SJCRH30 (cell line): ENCODE measurements at regions not wholly inside any gene's neighbourhood (a gene's known extent, or its start where the extent isn't known, plus 50 kb on each side); places are given as distances from the start of the nearest gene placed in this dataset.
"Not testable (repeated sequence)": the region's sequence is repeated elsewhere in the genome, so short reads cannot be mapped to it uniquely, and the experiment has no call there.

Experiments
- DNase-seq, 2 experiments: peaks; one replicate each; pipeline ENCODE4 v3.0.0-alpha.2; 2015 to 2020
- H3K27ac ChIP-seq: fragments of 250-450 bp; sonication (Bioruptor Pico); 2 replicates; pipeline ENCODE4 v1.5.1; 2020; ENCODE audit warnings: mild to moderate bottlenecking, moderate library complexity
- H3K27me3 ChIP-seq: fragments of 250-450 bp; sonication (Bioruptor Pico); 2 replicates; pipeline ENCODE4 v1.5.1; 2020; ENCODE audit warnings: mild to moderate bottlenecking, moderate library complexity
- H3K36me3 ChIP-seq: fragments of 250-450 bp; sonication (Bioruptor Pico); 2 replicates; pipeline ENCODE4 v1.5.1; 2020; ENCODE audit warnings: mild to moderate bottlenecking, moderate library complexity
- H3K4me1 ChIP-seq: fragments of 250-450 bp; sonication (Bioruptor Pico); 2 replicates; pipeline ENCODE4 v1.5.1; 2020; ENCODE audit warnings: mild to moderate bottlenecking, moderate library complexity
- H3K4me3 ChIP-seq: fragments of 250-450 bp; sonication (Bioruptor Pico); 2 replicates; pipeline ENCODE4 v1.5.1; 2020; ENCODE audit warnings: mild to moderate bottlenecking, moderate library complexity
- H3K9me3 ChIP-seq: fragments of 250-450 bp; sonication (Bioruptor Pico); replicated peaks from 2 replicates; pipeline ENCODE4 v1.5.1; 2020; ENCODE audit warnings: mild to moderate bottlenecking, moderate library complexity

DNA sequence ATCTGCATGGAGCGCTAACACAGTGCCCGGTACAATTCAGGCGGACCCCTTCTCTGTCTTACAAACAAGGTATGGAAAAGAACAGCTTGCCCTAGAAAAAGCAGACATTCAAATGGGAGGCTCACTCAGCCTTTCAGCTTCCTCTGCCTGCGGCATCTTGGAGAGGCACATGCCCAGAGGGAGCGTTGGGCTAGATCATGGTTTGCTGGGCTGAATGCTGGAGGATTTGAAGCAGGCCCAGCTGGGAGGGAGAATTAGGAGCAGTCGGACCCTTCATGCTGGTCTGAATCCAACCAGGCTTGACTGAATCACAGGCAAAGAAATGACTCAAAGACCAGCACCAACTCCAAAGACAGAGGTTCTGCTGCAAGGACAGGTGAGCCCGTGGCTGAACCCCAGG is 286.7 kb upstream of the FRG1 start:
- not testable (repeated sequence) for DNase-seq, H3K9me3 ChIP-seq

DNA sequence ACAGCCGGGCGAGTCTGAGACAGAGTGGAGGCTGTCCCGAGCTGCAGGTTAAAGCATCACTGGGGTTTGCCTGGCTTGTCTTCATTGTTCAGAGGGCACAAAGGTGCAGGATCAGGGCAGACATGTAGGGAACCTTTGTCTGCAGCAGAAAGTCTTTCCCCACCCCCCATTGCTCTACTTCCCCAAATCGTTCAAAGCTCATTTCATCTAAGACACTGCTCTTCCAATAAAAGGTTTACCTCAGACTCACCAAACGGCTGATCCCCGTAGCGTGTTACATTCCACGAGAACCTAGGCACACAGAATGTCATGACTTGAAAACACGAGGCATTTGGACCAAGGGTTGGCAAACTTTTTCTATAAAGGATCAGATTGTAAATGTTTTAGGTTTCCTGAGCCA is 286.3 kb upstream of the FRG1 start:
- H3K27me3 ChIP-seq, H3K27ac ChIP-seq, DNase-seq, H3K36me3 ChIP-seq, H3K9me3 ChIP-seq, H3K4me3 ChIP-seq, H3K4me1 ChIP-seq: not testable (repeated sequence)

More for the DNA sequence above, 286.7 kb upstream of the FRG1 start:
- H3K36me3 ChIP-seq, H3K27ac ChIP-seq, H3K4me1 ChIP-seq, H3K27me3 ChIP-seq, H3K4me3 ChIP-seq: not testable (repeated sequence)

DNA sequence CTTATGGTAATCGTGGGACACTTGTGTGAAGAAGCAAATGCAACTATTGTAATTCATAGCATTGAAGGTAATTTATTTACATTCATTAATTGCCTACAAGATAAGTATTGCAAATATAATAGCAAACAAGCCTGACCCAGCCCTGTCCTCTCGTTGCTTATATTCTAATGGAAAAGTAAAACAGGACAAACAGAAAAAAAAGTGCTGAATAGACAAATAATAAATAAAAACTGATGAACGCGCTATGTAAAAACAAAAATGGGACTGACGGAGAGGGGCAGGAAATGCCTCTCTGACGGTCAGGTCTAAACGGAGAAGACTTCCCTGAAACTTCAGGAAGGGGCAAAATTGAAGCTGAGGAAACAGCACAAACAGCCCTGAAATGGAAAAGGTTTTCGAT is 284.9 kb upstream of the FRG1 start:
- not testable (repeated sequence) for H3K36me3 ChIP-seq, H3K27me3 ChIP-seq, H3K4me1 ChIP-seq, H3K27ac ChIP-seq, H3K9me3 ChIP-seq, DNase-seq, H3K4me3 ChIP-seq

DNA sequence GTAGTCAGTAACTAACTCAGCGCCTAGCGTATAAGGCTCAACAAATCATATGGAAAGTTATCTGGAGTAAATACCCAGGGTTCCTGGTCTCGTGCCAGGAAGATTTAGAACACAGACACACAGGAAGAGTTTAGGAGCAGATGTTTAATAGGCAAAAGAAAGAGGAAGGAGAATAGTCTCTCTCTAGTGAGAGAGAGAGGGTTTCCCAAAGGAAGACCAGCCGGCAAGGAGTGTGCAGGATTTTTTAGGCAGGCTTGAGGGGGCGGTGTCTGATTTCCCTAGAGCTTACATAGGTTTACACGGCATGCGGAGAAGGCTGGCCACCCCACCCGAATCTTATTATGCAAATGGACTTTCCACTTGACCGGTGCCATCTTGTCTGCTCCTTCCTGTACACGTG is 284.0 kb upstream of the FRG1 start:
- H3K27ac ChIP-seq, result no peak overlapping the region
- no peaks in the 10 kb centered on the region for H3K9me3 ChIP-seq
- H3K4me3 ChIP-seq, result no peak overlapping the region
- DNase-seq, result peak; percentile 16 to 20
- H3K36me3 ChIP-seq, result no peaks in the 10 kb centered on the region
- no peaks in the 10 kb centered on the region for H3K4me1 ChIP-seq
- H3K27me3 ChIP-seq, result no peaks in the 10 kb centered on the region

GRCh38 chr4:189658259-189658658 is 282.4 kb upstream of the FRG1 start:
- not testable (repeated sequence) for H3K4me3 ChIP-seq, DNase-seq, H3K4me1 ChIP-seq, H3K9me3 ChIP-seq, H3K36me3 ChIP-seq, H3K27ac ChIP-seq, H3K27me3 ChIP-seq

- H3K9me3 ChIP-seq, H3K27me3 ChIP-seq, DNase-seq, H3K36me3 ChIP-seq, H3K4me3 ChIP-seq, H3K27ac ChIP-seq, H3K4me1 ChIP-seq: not testable (repeated sequence)
These were observed 281.8 kb upstream of the FRG1 start for GRCh38 chr4:189658831-189659230.

DNA sequence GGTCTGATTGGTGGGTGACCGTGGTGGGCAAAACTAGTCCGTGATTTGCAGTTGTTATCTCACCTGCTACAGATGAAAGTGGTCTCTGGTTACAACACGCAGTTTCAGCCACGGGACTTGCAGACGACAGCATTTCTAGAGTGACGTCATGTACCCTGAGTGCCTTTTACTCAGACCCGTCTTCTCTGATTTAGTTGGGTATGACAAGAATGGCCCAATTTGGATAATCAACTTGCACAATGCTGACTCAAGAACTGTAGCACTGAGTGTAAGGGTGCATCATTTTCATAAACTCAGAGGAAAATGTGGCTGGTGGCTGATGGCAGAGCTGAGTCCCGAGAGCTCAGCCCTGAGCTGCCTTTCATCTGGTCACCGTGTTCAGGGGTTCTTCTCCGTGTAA is 281.4 kb upstream of the FRG1 start:
- no peaks in the 10 kb centered on the region for H3K36me3 ChIP-seq
- H3K27me3 ChIP-seq, result no peaks in the 10 kb centered on the region
- H3K9me3 ChIP-seq, result no peaks in the 10 kb centered on the region
- no peak for DNase-seq
- H3K27ac ChIP-seq, result no peak overlapping the region
- H3K4me3 ChIP-seq, result no peak overlapping the region
- H3K4me1 ChIP-seq, result no peaks in the 10 kb centered on the region

GRCh38 chr4:189660722-189661360 is 279.8 kb upstream of the FRG1 start:
- DNase-seq, result no peak
- Histone ChIP-seq H3K4me1 (no peaks in the 10 kb centered on the region), H3K9me3 (no peaks in the 10 kb centered on the region), H3K27me3 (no peaks in the 10 kb centered on the region), H3K27ac (no peak overlapping the region), H3K36me3 (no peaks in the 10 kb centered on the region), H3K4me3 (no peak overlapping the region)

DNA sequence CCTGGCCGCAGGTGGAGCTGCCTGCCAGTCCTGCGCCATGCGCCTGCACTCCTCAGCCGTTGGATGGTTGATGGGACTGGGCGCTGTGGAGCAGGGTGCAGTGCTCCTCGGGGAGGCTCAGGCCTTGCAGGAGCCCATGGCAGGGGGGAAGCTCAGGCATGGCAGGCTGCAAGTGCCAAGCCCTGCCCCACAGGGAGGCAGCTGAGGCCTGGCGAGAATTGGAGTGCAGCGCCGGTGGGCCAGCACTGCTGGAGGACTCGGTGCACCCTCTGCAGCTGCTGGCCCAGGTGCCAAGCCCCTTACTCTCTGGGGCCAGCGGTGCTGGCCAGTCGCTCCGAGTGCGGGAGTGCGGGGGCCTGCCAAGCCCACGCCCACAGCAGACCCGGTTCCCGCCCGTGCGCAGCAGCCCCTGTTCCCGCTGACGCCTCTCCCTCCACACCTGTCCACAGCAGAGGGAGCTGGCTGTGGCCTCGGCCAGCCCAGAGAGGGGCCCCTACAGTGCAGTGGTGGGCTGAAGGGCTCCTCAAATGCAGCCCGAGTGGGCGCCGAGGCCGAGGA is 275.9 kb upstream of the FRG1 start:
- Histone ChIP-seq H3K27me3 (no peaks in the 10 kb centered on the region), H3K27ac (no peak overlapping the region), H3K9me3 (no peaks in the 10 kb centered on the region), H3K4me3 (no peak overlapping the region), H3K4me1 (no peaks in the 10 kb centered on the region), H3K36me3 (no peaks in the 10 kb centered on the region)
- DNase-seq, result no peak

- H3K4me1 ChIP-seq, H3K36me3 ChIP-seq, H3K4me3 ChIP-seq, H3K27me3 ChIP-seq, H3K27ac ChIP-seq, H3K9me3 ChIP-seq: not testable (repeated sequence)
- peak; percentile 21 to 37 for DNase-seq
These were observed 274.9 kb upstream of the FRG1 start for GRCh38 chr4:189665712-189666305.

DNA sequence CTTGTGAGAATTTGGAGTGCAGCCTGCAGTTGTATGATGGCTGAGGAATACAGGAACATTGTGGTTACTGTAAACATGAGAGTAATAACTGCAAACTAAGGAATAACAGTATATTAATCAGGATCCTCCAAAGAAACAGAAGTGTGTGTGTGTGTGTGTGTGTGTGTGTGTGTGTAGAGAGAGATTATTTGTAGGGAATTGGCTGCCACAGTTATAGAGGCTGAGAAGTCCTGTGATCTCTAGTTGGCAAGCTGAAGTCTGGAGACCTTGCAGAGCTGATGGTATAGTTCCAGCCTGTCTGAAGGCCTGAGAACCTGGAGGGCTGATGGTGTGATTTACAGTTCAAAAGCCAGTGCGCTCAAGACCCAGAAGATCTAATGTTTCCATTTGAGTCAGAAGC is 273.3 kb upstream of the FRG1 start:
- H3K9me3 ChIP-seq, H3K27me3 ChIP-seq, H3K27ac ChIP-seq, H3K4me1 ChIP-seq, H3K36me3 ChIP-seq, H3K4me3 ChIP-seq, DNase-seq: not testable (repeated sequence)

DNA sequence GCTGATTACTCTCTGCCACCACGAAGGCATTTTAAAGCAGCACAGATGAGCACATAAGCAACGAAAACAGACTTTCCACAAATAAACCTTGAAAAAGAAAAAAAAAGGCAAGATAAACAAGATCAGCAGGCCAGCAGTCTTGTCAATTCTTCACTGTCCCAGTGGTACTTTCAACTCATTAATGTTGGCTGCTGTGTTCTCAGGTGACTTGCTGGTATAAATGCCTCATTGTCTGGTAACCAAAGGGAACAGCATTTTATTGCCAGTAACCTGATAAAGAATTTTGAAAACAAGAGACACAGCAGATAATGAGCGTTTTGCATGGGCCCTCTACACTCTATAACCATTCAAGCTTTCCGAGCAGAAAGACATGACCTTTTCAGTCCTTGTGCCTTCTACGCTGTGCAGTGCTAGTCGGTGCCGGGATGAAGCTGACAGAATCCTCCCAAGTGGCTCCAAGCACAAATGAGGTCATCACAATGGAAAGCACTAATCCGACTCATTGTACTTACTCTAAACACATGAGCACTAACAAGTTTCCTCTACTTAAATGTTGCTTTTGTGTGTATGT is 242.9 kb upstream of the FRG1 start:
- H3K36me3 ChIP-seq, result not testable (repeated sequence)

DNA sequence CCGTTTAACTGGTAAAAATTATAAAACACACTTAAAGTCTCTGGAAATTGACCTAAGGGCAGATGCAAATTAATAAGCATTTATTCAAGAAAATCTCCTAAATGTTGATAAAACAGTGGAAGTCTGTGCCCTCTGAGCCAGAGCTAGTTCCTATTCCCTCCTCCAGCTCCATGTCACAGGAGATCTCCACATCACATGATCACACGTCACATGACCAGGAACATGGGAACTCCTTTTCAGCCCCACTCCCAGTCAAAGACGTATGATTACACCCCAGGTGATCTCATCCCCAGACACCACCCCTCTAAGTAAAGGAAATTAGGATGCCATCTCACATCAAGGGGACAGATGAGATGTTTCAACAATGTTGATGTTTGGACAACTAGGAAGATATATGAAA is 237.7 kb upstream of the FRG1 start:
- not testable (repeated sequence) for H3K4me3 ChIP-seq, H3K4me1 ChIP-seq, H3K9me3 ChIP-seq, H3K27me3 ChIP-seq, DNase-seq, H3K36me3 ChIP-seq, H3K27ac ChIP-seq

More for the DNA sequence above, 242.9 kb upstream of the FRG1 start:
- not testable (repeated sequence) for H3K4me3 ChIP-seq, H3K9me3 ChIP-seq, H3K4me1 ChIP-seq, DNase-seq, H3K27me3 ChIP-seq, H3K27ac ChIP-seq

GRCh38 chr4:189706821-189707220 is 233.9 kb upstream of the FRG1 start:
- H3K4me3 ChIP-seq, H3K9me3 ChIP-seq, H3K27ac ChIP-seq, H3K4me1 ChIP-seq, H3K27me3 ChIP-seq, H3K36me3 ChIP-seq, DNase-seq: not testable (repeated sequence)

- not testable (repeated sequence) for H3K36me3 ChIP-seq, H3K4me3 ChIP-seq, DNase-seq, H3K4me1 ChIP-seq, H3K27me3 ChIP-seq, H3K27ac ChIP-seq, H3K9me3 ChIP-seq
These were observed 233.4 kb upstream of the FRG1 start for GRCh38 chr4:189707227-189707626.

DNA sequence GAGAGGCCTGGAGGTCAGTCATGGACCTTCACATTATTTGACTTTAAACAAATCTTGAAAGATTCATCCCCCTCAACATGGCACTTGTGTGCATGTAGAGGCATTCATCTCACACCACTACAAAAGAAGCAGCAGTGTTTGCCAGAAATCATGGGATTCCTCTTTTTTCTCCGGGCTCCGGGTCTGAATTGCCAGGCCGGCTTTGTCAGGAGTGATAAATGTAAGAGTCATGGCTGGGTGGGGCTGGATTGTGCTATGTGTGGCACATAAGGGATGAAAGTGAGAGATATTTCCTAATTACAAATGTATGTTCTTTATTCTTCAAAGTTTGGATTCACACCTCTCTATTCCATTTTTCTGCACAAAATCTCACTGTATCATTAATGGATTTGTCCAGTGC is 228.7 kb upstream of the FRG1 start:
- H3K27me3 ChIP-seq, H3K4me1 ChIP-seq, H3K4me3 ChIP-seq, H3K9me3 ChIP-seq, H3K27ac ChIP-seq, DNase-seq, H3K36me3 ChIP-seq: not testable (repeated sequence)
